Stimulated activated naive B cell treated with anti-CD40 and anti-IgM and Interleukin-4, amounts not matched to agents 10 μg/mL and 1 μg/mL and 100 μg/mL, for 72 hours (primary cell): ENCODE measurements at regions not wholly inside any gene's neighbourhood (a gene's known extent, or its start where the extent isn't known, plus 50 kb on each side); places are given as distances from the start of the nearest gene placed in this dataset.

Source experiments
- ATAC-seq, 2 donors: fragments of 150-1000 bp; cut with Tn5 transposase; replicated peaks; 2 replicates each; pipeline ENCODE4 v1.10.0; 2021; ENCODE audit warnings: moderate library complexity in 1 of 2
- DNase-seq: peaks from one replicate; pipeline ENCODE4 v3.0.0; 2021
- H3K27ac Mint-ChIP-seq: one replicate; pipeline ENCODE4 v1.8.0; 2022; ENCODE audit warnings: mild to moderate bottlenecking, mixed read lengths
- H3K27me3 Mint-ChIP-seq, 2 donors: one replicate each; pipeline ENCODE4 v1.8.0; 2022; ENCODE audit warnings: mixed read lengths in 2 of 2
- H3K36me3 Mint-ChIP-seq, 2 donors: one replicate each; pipeline ENCODE4 v1.8.0; 2022; ENCODE audit warnings: mixed read lengths in 2 of 2, mild to moderate bottlenecking in 1 of 2
- H3K4me1 Mint-ChIP-seq, 2 donors: one replicate each; pipeline ENCODE4 v1.8.0; 2022; ENCODE audit warnings: mixed read lengths in 2 of 2, mild to moderate bottlenecking in 1 of 2
- H3K4me3 Mint-ChIP-seq, 2 donors: one replicate each; pipeline ENCODE4 v1.8.0; 2022; ENCODE audit warnings: mild to moderate bottlenecking in 2 of 2, mixed read lengths in 2 of 2, moderate library complexity in 1 of 2
- H3K9me3 Mint-ChIP-seq, 2 donors: one replicate each; pipeline ENCODE4 v1.8.0; 2022; ENCODE audit warnings: mixed read lengths in 2 of 2, mild to moderate bottlenecking in 1 of 2

GRCh38 chrX:38856670-38857265 is 55.5 kb downstream of the MID1IP1 start:
- ATAC-seq (peak; percentile 24 to 31), DNase-seq (no peak)
- no peaks in the 10 kb centered on the region for H3K9me3 Mint-ChIP-seq
- no peaks in the 10 kb centered on the region for H3K36me3 Mint-ChIP-seq
- H3K4me3 Mint-ChIP-seq, result peak overlapping the region in 1 of 2 donors; percentile 30
- H3K27me3 Mint-ChIP-seq, result no peaks in the 10 kb centered on the region
- peaks cover 6 to 19% of the 10 kb centered on the region in 2 donors for H3K4me1 Mint-ChIP-seq
- H3K27ac Mint-ChIP-seq, result no peak overlapping the region

GRCh38 chrX:38857736-38858523 is 56.7 kb downstream of the MID1IP1 start:
- no peaks in the 10 kb centered on the region for H3K36me3 Mint-ChIP-seq
- H3K27ac Mint-ChIP-seq, result no peak overlapping the region
- no peaks in the 10 kb centered on the region for H3K9me3 Mint-ChIP-seq
- no peak overlapping the region for H3K4me3 Mint-ChIP-seq
- peaks cover 6 to 19% of the 10 kb centered on the region in 2 donors for H3K4me1 Mint-ChIP-seq
- no peak for DNase-seq
- no peak for ATAC-seq
- no peaks in the 10 kb centered on the region for H3K27me3 Mint-ChIP-seq

DNA sequence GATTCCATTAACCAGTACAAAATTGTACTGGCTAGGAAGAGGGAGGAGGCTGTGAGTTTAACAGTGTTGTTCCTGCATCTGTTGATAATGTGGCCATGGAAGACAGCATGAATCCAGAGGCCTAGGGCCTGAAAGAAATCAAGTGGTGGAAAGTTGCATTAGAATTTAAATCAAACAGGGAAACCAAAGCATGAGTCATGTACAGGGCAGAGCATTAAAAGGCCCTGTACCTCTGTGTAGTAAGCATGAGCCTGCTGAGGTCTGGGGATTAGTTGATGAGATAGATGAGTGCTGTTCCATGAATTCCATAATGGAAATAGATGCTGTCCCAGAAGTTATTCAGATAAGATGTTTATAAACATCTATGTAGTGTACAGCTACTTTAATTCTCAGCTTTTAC is 58.3 kb downstream of the MID1IP1 start:
- H3K36me3 Mint-ChIP-seq, result no peaks in the 10 kb centered on the region
- no peaks in the 10 kb centered on the region for H3K9me3 Mint-ChIP-seq
- no peak for DNase-seq
- no peak overlapping the region for H3K4me3 Mint-ChIP-seq
- no peak overlapping the region for H3K27ac Mint-ChIP-seq
- ATAC-seq, result no peak
- peaks cover 6 to 19% of the 10 kb centered on the region in 2 donors for H3K4me1 Mint-ChIP-seq
- H3K27me3 Mint-ChIP-seq, result no peaks in the 10 kb centered on the region

GRCh38 chrX:38860106-38861013 is 59.1 kb downstream of the MID1IP1 start:
- Mint-ChIP-seq H3K4me3 (no peak overlapping the region), H3K27me3 (no peaks in the 10 kb centered on the region), H3K36me3 (no peaks in the 10 kb centered on the region), H3K4me1 (peaks cover 6 to 19% of the 10 kb centered on the region in 2 donors), H3K9me3 (no peaks in the 10 kb centered on the region), H3K27ac (no peak overlapping the region)
- peak; percentile 4 for DNase-seq
- ATAC-seq, result peak; percentile 92 to 93

- ATAC-seq, result no peak
- Mint-ChIP-seq H3K4me1 (peaks cover 6 to 18% of the 10 kb centered on the region in 2 donors), H3K27me3 (no peaks in the 10 kb centered on the region), H3K27ac (no peak overlapping the region), H3K9me3 (no peaks in the 10 kb centered on the region), H3K4me3 (no peak overlapping the region), H3K36me3 (no peaks in the 10 kb centered on the region)
- DNase-seq, result no peak
These were observed 60.2 kb downstream of the MID1IP1 start for GRCh38 chrX:38861489-38861888.

GRCh38 chrX:38862100-38862499 is 60.8 kb downstream of the MID1IP1 start:
- Mint-ChIP-seq H3K27ac (no peak overlapping the region), H3K36me3 (no peaks in the 10 kb centered on the region), H3K4me1 (peaks cover 3 to 12% of the 10 kb centered on the region in 2 donors), H3K9me3 (no peaks in the 10 kb centered on the region), H3K4me3 (no peak overlapping the region), H3K27me3 (no peaks in the 10 kb centered on the region)
- no peak for ATAC-seq
- DNase-seq, result no peak

GRCh38 chrX:38864165-38864564 is 62.9 kb downstream of the MID1IP1 start:
- no peak overlapping the region for H3K27ac Mint-ChIP-seq
- ATAC-seq, result no peak
- H3K36me3 Mint-ChIP-seq, result no peaks in the 10 kb centered on the region
- H3K4me3 Mint-ChIP-seq, result no peak overlapping the region
- no peaks in the 10 kb centered on the region for H3K27me3 Mint-ChIP-seq
- no peaks in the 10 kb centered on the region for H3K9me3 Mint-ChIP-seq
- no peak for DNase-seq
- peaks cover 0 to 2% of the 10 kb centered on the region in 2 donors for H3K4me1 Mint-ChIP-seq

- Mint-ChIP-seq H3K9me3 (no peaks in the 10 kb centered on the region), H3K4me1 (peaks cover 0 to 2% of the 10 kb centered on the region in 2 donors), H3K27ac (no peak overlapping the region), H3K4me3 (no peak overlapping the region), H3K27me3 (peaks cover 0 to 7% of the 10 kb centered on the region in 2 donors), H3K36me3 (no peaks in the 10 kb centered on the region)
- DNase-seq (no peak), ATAC-seq (no peak)
These were observed 67.1 kb downstream of the MID1IP1 start for GRCh38 chrX:38868321-38868720.

DNA sequence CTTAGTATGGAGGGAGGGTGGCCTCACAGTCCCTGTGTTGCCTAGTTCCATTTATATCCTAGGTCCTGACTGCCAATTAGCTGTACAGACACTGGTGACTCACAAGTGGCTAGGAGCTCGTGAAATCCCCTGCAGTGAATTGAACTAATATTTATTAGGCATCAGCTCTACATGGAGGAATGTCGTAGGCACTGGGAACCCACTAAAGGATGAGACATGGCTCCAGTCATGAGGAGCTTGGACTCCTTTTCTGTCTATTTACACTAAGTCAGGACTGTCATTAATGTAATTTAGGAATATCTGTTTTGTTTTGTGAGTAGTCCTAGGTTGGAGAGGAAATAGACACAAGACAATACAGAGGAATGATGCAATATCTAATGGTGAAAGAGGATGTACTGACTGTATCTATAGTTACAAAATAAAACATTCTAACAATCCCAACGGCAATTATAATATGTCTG is 67.7 kb downstream of the MID1IP1 start:
- H3K4me1 Mint-ChIP-seq, result peaks cover 0 to 2% of the 10 kb centered on the region in 2 donors
- ATAC-seq, result no peak
- H3K9me3 Mint-ChIP-seq, result no peaks in the 10 kb centered on the region
- H3K27me3 Mint-ChIP-seq, result peaks cover 0 to 7% of the 10 kb centered on the region in 2 donors
- H3K4me3 Mint-ChIP-seq, result no peak overlapping the region
- H3K36me3 Mint-ChIP-seq, result no peaks in the 10 kb centered on the region
- no peak for DNase-seq
- H3K27ac Mint-ChIP-seq, result no peak overlapping the region

GRCh38 chrX:38870361-38870895 is 69.2 kb downstream of the MID1IP1 start:
- H3K4me1 Mint-ChIP-seq, result peaks cover 0 to 2% of the 10 kb centered on the region in 2 donors
- ATAC-seq, result no peak
- no peak overlapping the region for H3K27ac Mint-ChIP-seq
- DNase-seq, result no peak
- H3K36me3 Mint-ChIP-seq, result no peaks in the 10 kb centered on the region
- H3K27me3 Mint-ChIP-seq, result peaks cover 0 to 7% of the 10 kb centered on the region in 2 donors
- peaks cover 0 to 2% of the 10 kb centered on the region in 2 donors for H3K9me3 Mint-ChIP-seq
- H3K4me3 Mint-ChIP-seq, result no peak overlapping the region

GRCh38 chrX:38871129-38872029 is 70.1 kb downstream of the MID1IP1 start:
- Mint-ChIP-seq H3K4me3 (no peak overlapping the region), H3K9me3 (peaks cover 0 to 3% of the 10 kb centered on the region in 2 donors), H3K36me3 (no peaks in the 10 kb centered on the region), H3K27me3 (peaks cover 0 to 7% of the 10 kb centered on the region in 2 donors), H3K4me1 (peaks cover 0 to 2% of the 10 kb centered on the region in 2 donors), H3K27ac (no peak overlapping the region)
- ATAC-seq (no peak), DNase-seq (no peak)

DNA sequence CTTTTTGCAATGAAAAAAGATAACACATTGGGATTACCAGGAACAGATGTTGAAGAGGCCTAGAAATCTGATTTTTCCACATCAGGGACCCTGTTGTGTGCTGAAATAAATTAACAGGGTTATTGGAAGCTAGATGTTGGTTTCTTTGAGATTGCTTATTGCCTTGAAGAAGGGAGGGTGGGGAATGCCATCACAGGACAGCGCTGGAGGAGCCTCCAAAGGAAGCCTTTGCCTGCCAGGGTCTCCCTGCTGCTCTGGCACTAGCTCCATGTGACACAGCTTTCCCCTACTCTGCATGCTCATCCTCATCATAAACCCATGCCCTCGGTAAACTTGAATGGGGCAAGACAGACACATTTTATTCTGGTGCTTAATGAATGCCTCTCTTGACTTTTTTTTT is 76.1 kb downstream of the MID1IP1 start:
- Mint-ChIP-seq H3K4me3 (no peak overlapping the region), H3K27ac (no peak overlapping the region), H3K36me3 (no peaks in the 10 kb centered on the region), H3K4me1 (peaks cover 23 to 38% of the 10 kb centered on the region in 2 donors), H3K27me3 (no peaks in the 10 kb centered on the region), H3K9me3 (peaks cover 0 to 3% of the 10 kb centered on the region in 2 donors)
- DNase-seq, result no peak
- no peak for ATAC-seq

GRCh38 chrX:38878641-38879340 is 77.5 kb downstream of the MID1IP1 start:
- no peak for DNase-seq
- Mint-ChIP-seq H3K27ac (no peak overlapping the region), H3K9me3 (peaks cover 0 to 3% of the 10 kb centered on the region in 2 donors), H3K36me3 (no peaks in the 10 kb centered on the region), H3K4me1 (peaks cover 23 to 38% of the 10 kb centered on the region in 2 donors), H3K27me3 (no peaks in the 10 kb centered on the region), H3K4me3 (no peak overlapping the region)
- ATAC-seq, result peak; percentile 5 to 22
